ENCODE measurements at regions not wholly inside any gene's neighbourhood (a gene's known extent, or its start where the extent isn't known, plus 50 kb on each side); places are given as distances from the start of the nearest gene placed in this dataset.

- no peak for TF ChIP-seq CTCF (IDR thresholded peaks at IDR 0.05)
- TF ChIP-seq ELF4 (CRISPR knock-in tag; IDR thresholded peaks at IDR 0.05; ENCODE audit: low read depth): no peak
- TF ChIP-seq HMGXB4 (CRISPR knock-in tag; IDR thresholded peaks at IDR 0.05): no peak
- no peak for TF ChIP-seq USF2 (CRISPR knock-in tag; IDR thresholded peaks at IDR 0.05)
Observed at GRCh38 chr1:96968541-96968940, 247.0 kb downstream of the PTBP2 start.

Measured in WTC11 (cell line).